Ascending aorta (tissue), 2 donors: ENCODE measurements at regions not wholly inside any gene's neighbourhood (a gene's known extent, or its start where the extent isn't known, plus 50 kb on each side); places are given as distances from the start of the nearest gene placed in this dataset.

Experiments used
- DNase-seq, 2 donors: peaks; one replicate each; pipeline ENCODE4 v3.0.0-alpha.2; 2019; ENCODE audit warnings: low spot score in 2 of 2
- H3K27ac ChIP-seq, 2 donors: fragments of 200-600 bp; sonication (generic); one replicate each; pipeline ENCODE4 v1.5.1; 2016 to 2017; ENCODE audit warnings: mild to moderate bottlenecking in 1 of 2
- H3K27me3 ChIP-seq: fragments of 200-600 bp; sonication (generic); one replicate; pipeline ENCODE4 v1.5.1; 2017
- H3K36me3 ChIP-seq, 2 donors: fragments of 200-600 bp; sonication (generic); one replicate each; pipeline ENCODE4 v1.5.1; 2016
- H3K4me1 ChIP-seq, 2 donors: fragments of 200-600 bp; sonication (generic); one replicate each; pipeline ENCODE4 v1.5.1; 2016 to 2017; ENCODE audit warnings: mild to moderate bottlenecking in 1 of 2
- H3K4me3 ChIP-seq, 2 donors: fragments of 200-600 bp; sonication (generic); one replicate each; pipeline ENCODE4 v1.5.1; 2016 to 2017; ENCODE audit warnings: mild to moderate bottlenecking in 1 of 2
- H3K9me3 ChIP-seq, 2 donors: fragments of 200-600 bp; sonication (generic); one replicate each; pipeline ENCODE4 v1.5.1; 2016
- CTCF ChIP-seq, 3 experiments: fragments of 200-600 bp in 2 of 3; fragments of 450-650 bp in 1 of 3; sonication (generic) in 2 of 3; IDR thresholded peaks; one replicate each; pipeline ENCODE4 v1.5.1; 2016 to 2019; ENCODE audit warnings: antibody characterized with exemption in 3 of 3, mild to moderate bottlenecking in 1 of 3, moderate library complexity in 1 of 3
- intact Hi-C: fragments of 100-400 bp; cut with DNase I; formaldehyde crosslinking; loops from one replicate; pipeline ENCODE4 v1.15.1; 2023

DNA sequence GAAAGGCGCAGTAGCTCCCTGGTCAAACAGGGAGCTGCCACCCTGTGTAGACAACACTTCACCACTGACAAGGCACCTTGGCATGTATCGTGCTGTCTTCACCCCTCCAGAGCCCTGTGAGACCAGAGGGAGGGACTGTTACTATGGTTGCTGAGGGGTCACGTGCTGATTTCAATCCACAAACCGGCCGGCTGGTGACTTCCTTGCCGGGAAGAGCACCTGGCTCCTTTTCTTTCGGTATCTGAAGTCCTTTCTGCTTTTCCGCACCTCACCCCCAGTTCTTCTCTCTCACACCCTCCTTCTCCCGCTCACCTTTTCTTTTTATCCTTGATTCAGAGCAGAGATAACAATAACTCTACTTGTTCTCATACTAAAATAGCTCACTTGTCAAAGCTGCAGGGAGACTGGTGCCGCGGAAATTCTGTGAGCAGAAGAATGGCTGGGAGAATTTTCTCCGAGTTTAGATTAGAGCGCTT is 327.2 kb downstream of the ZSWIM6 start:
- DNase-seq = no peak
- no peaks in the 10 kb centered on the region for H3K9me3 ChIP-seq
- TF ChIP-seq CTCF (IDR thresholded peaks at IDR 0.05) = no peak
- H3K36me3 ChIP-seq = no peaks in the 10 kb centered on the region
- H3K4me1 ChIP-seq = no peaks in the 10 kb centered on the region
- H3K27ac ChIP-seq = no peak overlapping the region
- no peak overlapping the region for H3K4me3 ChIP-seq
- intact Hi-C loops = loop anchor here (5.0 kb wide), 1 partner anchor 702 kb away; no protein-coding TSS in a partner anchor
- H3K27me3 ChIP-seq = no peaks in the 10 kb centered on the region

GRCh38 chr5:61662670-61663069 is 330.6 kb downstream of the ZSWIM6 start:
- no peak for TF ChIP-seq CTCF (IDR thresholded peaks at IDR 0.05)

GRCh38 chr5:61666064-61666621 is 334.1 kb downstream of the ZSWIM6 start:
- Histone ChIP-seq H3K4me3 (no peak overlapping the region), H3K27ac (no peak overlapping the region), H3K4me1 (no peaks in the 10 kb centered on the region), H3K9me3 (no peaks in the 10 kb centered on the region), H3K27me3 (no peaks in the 10 kb centered on the region), H3K36me3 (no peaks in the 10 kb centered on the region)
- DNase-seq = no peak
- intact Hi-C loops = no loop called here
- TF ChIP-seq CTCF (IDR thresholded peaks at IDR 0.05) = no peak

More at GRCh38 chr5:61662670-61663069, 330.6 kb downstream of the ZSWIM6 start:
- Histone ChIP-seq H3K27ac (no peak overlapping the region), H3K4me3 (no peak overlapping the region), H3K9me3 (no peaks in the 10 kb centered on the region), H3K36me3 (no peaks in the 10 kb centered on the region), H3K4me1 (no peaks in the 10 kb centered on the region), H3K27me3 (no peaks in the 10 kb centered on the region)
- DNase-seq = no peak
- intact Hi-C loops = no loop called here

GRCh38 chr5:61667525-61668218 is 335.6 kb downstream of the ZSWIM6 start:
- DNase-seq = no peak
- no peaks in the 10 kb centered on the region for H3K36me3 ChIP-seq
- H3K9me3 ChIP-seq = no peaks in the 10 kb centered on the region
- intact Hi-C loops = no loop called here
- no peaks in the 10 kb centered on the region for H3K27me3 ChIP-seq
- no peak overlapping the region for H3K27ac ChIP-seq
- no peak for TF ChIP-seq CTCF (IDR thresholded peaks at IDR 0.05)
- H3K4me3 ChIP-seq = no peak overlapping the region
- H3K4me1 ChIP-seq = no peaks in the 10 kb centered on the region

- no peaks in the 10 kb centered on the region for H3K4me1 ChIP-seq
- H3K27me3 ChIP-seq = no peaks in the 10 kb centered on the region
- H3K27ac ChIP-seq = no peak overlapping the region
- no peak for TF ChIP-seq CTCF (IDR thresholded peaks at IDR 0.05)
- no peak for DNase-seq
- intact Hi-C loops = no loop called here
- no peaks in the 10 kb centered on the region for H3K36me3 ChIP-seq
- H3K9me3 ChIP-seq = no peaks in the 10 kb centered on the region
- no peak overlapping the region for H3K4me3 ChIP-seq
Measured at GRCh38 chr5:61669531-61669930, 337.5 kb downstream of the ZSWIM6 start.
